ENCODE measurements at regions not wholly inside any gene's neighbourhood (a gene's known extent, or its start where the extent isn't known, plus 50 kb on each side); places are given as distances from the start of the nearest gene placed in this dataset.

GRCh38 chr6:43981363-43981990 lies 145.8 kb downstream of the MRPL14 start:
- no peak for DNase-seq

GRCh38 chr6:43980004-43980795 lies 147.1 kb downstream of the MRPL14 start:
- no peak for DNase-seq

GRCh38 chr6:43979525-43979924 lies 147.7 kb downstream of the MRPL14 start:
- no peak for DNase-seq

- peak; percentile 47 for DNase-seq
Observed at GRCh38 chr6:43978473-43979346, 148.5 kb downstream of the MRPL14 start.

GRCh38 chr6:43977404-43978111 lies 149.7 kb downstream of the MRPL14 start:
- no peak for DNase-seq

- DNase-seq, result no peak
Observed at GRCh38 chr6:43976706-43977403, 150.4 kb downstream of the MRPL14 start.

- DNase-seq, result peak; percentile 60
Observed at GRCh38 chr6:43974643-43975230, 152.5 kb downstream of the MRPL14 start.

- DNase-seq, result peak; percentile 59
Observed at GRCh38 chr6:43973357-43973756, 153.9 kb downstream of the MRPL14 start.

- peak; percentile 92 for DNase-seq
Observed at GRCh38 chr6:43972913-43973300, 154.3 kb downstream of the MRPL14 start.

- peak; percentile 54 for DNase-seq
Observed at GRCh38 chr6:43972179-43972912, 154.9 kb downstream of the MRPL14 start.

- peak; percentile 16 for DNase-seq
Observed at GRCh38 chr6:43971776-43972126, 155.5 kb downstream of the MRPL14 start.

GRCh38 chr6:43970913-43971775 lies 156.1 kb downstream of the MRPL14 start:
- DNase-seq, result no peak

GRCh38 chr6:43970068-43970912 lies 157.0 kb downstream of the MRPL14 start:
- no peak for DNase-seq

GRCh38 chr6:43969158-43969981 lies 157.9 kb downstream of the MRPL14 start:
- no peak for DNase-seq

- DNase-seq, result no peak
Observed at GRCh38 chr6:43968110-43968965, 158.9 kb downstream of the MRPL14 start.

- DNase-seq, result no peak
Observed at GRCh38 chr6:43967719-43968091, 159.5 kb downstream of the MRPL14 start.
